Sciatic nerve (tissue), 2 donors: ENCODE measurements at regions not wholly inside any gene's neighbourhood (a gene's known extent, or its start where the extent isn't known, plus 50 kb on each side); places are given as distances from the start of the nearest gene placed in this dataset.

Experiments
- ATAC-seq: fragments of 200-7000 bp; cut with Tn5 transposase; one replicate; pipeline ENCODE4 v1.9.1; 2020; ENCODE audit warnings: mild to moderate bottlenecking, moderate library complexity
- DNase-seq: peaks from one replicate; pipeline ENCODE4 v3.0.0-alpha.2; 2020; ENCODE audit warnings: low spot score
- intact Hi-C: fragments of 100-400 bp; cut with DNase I; formaldehyde crosslinking; loops from one replicate; pipeline ENCODE4 v1.14.2; 2022
- donor health status: DM: no; HTN: no; CAD: no.
- donor health status: DM: no; HTN: no; CAD: no.

DNA sequence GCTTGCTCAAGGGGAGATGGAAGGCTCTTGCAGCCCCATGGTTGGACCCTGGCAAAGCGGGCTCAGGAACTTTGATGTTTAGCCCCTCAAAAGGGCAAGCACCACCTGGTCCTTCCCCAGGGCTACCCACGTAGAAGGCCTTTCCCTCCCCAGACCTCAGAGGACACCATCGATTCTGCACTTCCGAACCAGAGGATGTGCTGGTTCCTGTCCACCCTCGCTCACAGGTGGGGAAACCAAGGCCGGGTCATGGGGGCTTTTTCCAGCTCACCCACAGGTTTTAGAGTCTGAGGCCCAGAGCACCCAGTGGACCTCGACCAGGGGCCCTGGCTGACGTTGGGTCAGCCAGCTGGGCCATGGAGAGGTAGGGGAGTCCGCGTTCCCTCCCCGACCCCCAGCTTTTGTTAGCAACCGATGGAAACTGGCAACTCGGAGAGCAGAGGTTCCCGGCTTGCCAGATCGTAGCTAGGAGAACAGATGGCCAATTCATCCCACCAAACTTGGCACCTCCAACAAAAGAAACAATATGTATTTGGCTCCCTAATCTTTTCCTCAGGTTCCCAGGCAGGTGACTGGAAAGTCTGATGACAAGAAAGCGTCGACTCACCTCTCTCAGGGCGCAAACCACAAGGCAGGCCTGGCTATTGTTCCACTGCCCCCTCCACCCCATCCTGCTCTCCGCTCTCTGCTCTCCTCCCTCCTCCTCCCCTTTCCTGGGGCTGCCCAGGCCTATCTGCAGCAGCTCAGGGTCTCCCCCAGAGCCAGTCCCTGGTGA lies 167.6 kb upstream of the SMIM23 start:
- DNase-seq (no peak), ATAC-seq (no peak)
- intact Hi-C loops: no loop called here

DNA sequence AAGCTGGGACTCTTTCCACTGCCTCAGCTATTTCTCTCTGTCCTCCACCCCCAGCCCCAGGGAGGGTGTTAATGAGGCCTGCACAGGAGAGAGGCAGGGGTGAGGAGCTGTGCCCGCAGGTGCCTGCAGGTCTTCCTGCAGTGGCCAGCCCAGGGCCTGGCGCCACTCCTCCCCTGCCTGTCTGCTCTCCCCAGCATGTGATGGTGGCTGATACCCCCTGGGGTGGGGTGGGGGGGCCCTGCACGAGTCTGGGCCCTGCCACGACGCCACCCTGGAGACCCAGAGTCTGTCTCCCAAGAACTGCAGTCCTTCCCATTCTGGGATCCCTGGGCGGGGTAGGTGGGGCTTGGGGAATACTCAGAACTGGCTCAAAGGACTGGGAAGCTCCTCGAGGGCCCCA lies 166.4 kb upstream of the SMIM23 start:
- DNase-seq (no peak), ATAC-seq (no peak)
- intact Hi-C loops: no loop called here

DNA sequence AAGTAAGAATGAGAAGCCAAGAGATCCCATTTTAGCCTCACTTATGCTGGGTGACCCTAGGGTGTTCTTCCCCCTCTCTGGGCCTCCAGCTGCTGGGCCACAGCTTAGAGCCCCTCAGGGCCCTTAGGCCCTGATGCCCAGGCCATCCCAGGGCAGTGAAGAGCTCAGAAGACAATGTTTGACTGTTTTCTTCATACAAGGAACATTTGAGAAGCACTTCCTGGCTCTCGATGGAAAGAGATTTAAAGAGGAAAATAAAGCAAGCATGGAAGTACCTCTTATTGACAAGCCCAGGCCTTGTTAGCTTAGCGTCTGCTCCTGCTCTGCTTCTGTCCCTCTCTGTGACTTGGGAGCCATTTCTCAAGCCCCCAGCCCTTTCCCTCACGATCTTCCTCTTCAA lies 165.9 kb upstream of the SMIM23 start:
- no peak for ATAC-seq
- DNase-seq: no peak
- intact Hi-C loops: no loop called here

- intact Hi-C loops: no loop called here
- ATAC-seq (no peak), DNase-seq (no peak)
Observed at GRCh38 chr5:171622010-171622409, 163.6 kb upstream of the SMIM23 start.

- DNase-seq: no peak
- ATAC-seq: no peak
- intact Hi-C loops: no loop called here
Observed at GRCh38 chr5:171623107-171623506, 162.5 kb upstream of the SMIM23 start.

DNA sequence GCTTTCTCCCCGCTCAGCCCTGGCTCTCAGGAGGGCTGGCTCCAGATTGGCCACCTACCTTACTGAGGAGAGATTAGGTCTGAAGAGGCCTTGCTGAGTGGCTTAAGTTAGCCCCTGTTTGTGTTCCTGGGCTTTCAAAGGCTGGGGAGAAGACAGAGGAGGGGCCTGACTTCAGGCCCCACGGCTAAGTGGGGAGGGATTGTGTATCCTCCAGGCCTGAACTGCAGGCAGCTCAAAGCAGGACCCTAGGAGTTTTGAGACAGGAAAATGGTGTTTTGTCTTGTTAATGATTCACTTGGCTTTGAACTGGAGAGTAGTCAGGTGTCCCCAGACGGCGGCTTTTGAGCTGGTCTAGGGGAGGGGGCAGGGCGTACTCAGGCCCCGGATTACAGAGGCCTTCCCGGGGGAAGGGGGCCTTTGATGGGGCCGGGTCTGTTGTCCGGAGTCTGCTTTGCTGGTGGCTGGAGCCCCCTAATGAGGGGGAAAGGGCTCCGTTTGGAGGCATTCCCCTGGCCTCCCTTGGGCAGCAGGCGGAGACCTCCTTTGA lies 162.0 kb upstream of the SMIM23 start:
- ATAC-seq (no peak), DNase-seq (no peak)
- intact Hi-C loops: no loop called here

DNA sequence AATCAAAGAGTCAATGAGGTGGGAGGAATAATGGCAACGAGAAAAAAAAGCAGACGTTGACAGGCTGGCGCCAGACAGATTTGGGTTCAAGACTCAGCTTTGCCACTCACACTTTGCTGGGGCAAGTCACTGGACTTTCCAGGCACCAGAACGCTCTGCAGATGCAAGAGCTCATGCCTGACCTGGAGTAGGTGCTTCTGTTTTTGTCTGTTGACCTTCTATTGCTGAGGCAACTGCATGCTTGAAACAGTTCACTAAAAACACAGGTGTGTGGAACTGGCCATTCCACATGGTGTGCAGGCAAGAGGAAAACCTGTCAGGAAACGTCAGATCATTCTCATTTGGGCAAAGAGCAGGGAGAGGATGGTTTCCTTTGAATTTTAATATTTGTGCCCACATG lies 161.2 kb upstream of the SMIM23 start:
- intact Hi-C loops: no loop called here
- no peak for ATAC-seq
- DNase-seq: no peak

DNA sequence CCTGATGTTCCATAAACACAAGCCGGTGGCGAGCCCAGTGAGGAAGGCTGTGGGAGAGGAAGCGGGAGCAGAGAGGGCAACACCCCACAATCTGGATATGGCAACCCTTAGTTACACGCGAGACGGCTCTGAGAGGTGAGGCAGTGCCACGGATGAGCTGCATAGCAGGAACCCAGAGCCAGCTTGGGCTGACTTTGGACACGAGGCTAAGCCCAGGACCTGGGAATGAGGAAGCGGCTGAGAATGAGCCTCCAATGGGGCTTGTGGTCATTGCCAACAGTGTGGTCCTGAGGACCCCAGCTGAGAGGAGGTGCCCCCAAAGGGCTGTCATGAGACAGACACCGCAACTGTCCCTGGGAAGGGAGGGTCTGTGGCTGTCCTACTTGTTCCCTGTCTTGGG lies 160.0 kb upstream of the SMIM23 start:
- DNase-seq (no peak), ATAC-seq (no peak)
- intact Hi-C loops: no loop called here

DNA sequence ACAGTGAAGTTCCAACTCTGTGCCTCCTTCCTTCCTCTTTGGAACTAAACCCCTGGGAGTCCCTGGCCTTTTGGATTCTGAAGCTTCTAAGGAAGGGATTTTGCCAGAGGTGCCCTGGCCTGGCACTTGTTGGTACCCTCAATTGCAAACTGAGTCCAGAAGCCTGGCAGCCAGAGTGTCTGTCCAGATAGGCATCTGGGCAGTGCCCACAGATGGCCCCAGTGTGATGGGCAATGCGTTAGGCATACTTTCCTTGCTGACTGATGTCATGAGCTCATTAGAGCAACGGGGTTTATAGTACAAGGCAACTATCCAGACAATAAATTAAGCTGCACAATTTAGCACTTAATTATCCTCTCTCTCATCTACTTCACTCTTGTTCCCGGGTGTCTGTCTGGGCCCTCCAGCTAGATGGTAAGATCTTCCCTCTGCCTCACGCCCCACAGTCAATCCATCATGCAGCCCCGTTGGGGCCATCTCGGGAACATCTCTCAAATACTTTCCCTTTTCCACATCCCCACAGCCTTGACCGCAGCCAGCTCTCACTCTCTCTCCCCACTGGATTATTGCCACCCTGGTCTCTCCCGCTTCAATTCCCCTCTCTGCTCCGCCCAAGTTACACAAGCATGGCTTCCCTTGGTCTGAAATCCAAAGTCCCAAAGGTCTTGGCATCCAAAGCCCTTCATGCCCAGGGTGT lies 157.5 kb upstream of the SMIM23 start:
- intact Hi-C loops: no loop called here
- peak; percentile 67 for ATAC-seq

GRCh38 chr5:171628633-171628974 lies 157.0 kb upstream of the SMIM23 start:
- ATAC-seq (no peak), DNase-seq (no peak)
- intact Hi-C loops: no loop called here

More for the DNA sequence above, 157.5 kb upstream of the SMIM23 start:
- no peak for DNase-seq

DNA sequence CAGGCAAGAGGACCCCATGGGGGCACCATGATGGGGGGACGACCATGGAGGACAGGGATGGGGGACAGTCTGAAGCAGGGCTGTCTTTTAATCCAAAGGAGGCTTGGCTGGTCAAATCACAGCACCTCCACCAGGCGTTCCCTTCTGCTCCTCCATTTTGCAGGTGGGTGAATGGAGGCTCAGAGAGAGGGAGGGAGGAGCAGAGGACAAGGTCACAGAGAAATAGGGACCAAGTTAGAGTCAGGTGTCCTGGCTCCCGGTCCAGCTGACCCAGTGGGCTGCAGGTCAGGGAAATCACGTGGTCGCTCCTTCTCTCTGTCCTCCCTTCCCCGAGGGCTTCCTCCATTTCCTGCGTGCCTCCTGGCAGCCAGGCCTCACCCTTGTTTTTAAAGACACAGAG lies 156.4 kb upstream of the SMIM23 start:
- ATAC-seq (no peak), DNase-seq (no peak)
- intact Hi-C loops: no loop called here

DNA sequence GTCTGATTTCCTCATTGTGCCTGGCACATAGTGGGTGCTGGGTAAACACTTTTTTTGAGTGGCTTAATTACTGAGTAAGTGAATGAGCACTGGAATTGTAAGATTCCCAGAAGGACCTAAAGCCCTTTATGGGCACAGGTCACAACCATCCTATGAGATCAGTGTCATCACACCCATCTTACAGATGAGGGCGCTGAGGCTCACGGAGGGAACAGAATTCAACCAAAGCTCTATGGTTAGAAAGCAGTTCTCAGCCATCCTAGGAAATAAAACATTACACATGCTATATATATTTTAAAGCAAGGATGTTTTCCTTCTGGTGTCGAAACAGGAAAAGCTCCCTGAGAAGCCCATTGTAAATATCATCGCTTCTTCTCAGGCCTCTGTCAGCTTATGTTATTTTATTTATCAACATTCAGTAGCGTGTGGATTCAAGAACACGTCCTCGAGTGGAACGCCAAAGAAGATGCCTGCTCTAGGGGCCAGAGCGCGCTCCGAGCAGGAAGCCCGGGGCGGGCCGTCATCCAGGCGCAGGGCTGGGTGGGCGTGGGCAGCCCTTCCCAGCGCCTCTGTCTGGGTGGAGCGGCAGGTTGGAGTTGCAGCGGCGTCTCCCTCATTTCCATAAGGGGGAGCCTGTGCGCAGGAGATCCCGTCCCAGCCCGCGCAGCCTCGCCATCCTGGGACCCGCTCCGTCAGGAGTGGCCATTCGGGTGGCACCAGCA lies 155.8 kb upstream of the SMIM23 start:
- ATAC-seq (peak; percentile 79), DNase-seq (peak; percentile 74)
- intact Hi-C loops: no loop called here

GRCh38 chr5:171630350-171631065 lies 155.1 kb upstream of the SMIM23 start:
- DNase-seq: no peak
- intact Hi-C loops: no loop called here
- no peak for ATAC-seq

GRCh38 chr5:171632616-171633015 lies 153.0 kb upstream of the SMIM23 start:
- no peak for ATAC-seq
- intact Hi-C loops: no loop called here
- DNase-seq: no peak

GRCh38 chr5:171633776-171634470 lies 151.7 kb upstream of the SMIM23 start:
- intact Hi-C loops: no loop called here
- ATAC-seq (peak; percentile 39), DNase-seq (no peak)

GRCh38 chr5:171634511-171634910 lies 151.1 kb upstream of the SMIM23 start:
- intact Hi-C loops: no loop called here
- no peak for DNase-seq
- no peak for ATAC-seq

DNA sequence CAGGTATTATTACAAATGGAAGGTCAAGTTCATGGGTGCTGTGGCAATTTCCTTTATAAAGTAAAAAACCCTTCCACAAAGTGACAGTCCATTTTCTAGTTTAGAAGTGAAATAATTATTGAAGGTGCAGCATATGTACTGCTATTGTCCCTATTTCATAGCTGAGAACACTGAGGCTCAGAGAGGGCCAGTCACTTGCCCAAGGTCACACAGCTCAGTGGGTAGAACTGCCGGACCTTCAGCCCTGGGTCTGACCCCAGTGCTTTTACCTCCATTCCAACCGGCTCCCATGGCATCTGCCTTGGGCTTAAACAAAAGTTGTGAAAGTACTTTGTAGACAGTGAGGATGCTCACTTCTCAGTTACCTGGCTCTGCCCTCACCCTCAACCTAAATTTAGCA lies 150.6 kb upstream of the SMIM23 start:
- ATAC-seq (no peak), DNase-seq (no peak)
- intact Hi-C loops: no loop called here

DNA sequence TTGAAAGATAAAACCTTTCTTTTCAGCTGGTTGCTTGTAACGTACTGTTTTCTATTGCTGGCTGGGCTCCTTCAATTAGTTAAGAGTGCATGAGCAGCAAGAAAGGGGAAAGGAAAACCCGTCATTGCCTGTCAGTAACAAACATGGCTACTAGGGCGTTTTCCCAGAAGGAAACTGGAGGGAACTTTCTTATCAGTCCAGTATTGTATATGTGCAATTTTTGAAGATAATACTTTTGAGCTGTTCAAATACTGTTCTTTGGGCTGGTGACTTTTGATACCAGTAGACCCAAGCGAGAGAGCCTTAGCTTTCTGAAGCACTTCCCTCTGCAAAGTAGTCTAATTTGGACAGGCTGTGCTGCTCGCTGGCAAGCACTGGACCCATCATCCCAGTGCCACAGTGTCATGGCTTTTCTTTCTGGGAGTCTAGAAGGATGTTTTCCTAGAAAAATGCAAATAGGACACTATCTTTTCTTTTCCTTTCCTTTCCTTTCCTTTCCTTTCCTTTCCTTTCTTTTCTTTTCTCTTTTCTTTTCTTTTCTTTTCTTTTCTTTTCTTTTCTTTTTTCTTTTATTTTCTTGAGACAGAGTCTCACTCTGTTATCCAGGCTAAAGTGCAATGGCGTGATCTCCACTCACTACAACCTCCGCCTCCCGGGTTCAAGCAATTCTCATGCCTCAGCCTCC lies 149.9 kb upstream of the SMIM23 start:
- intact Hi-C loops: no loop called here
- DNase-seq: no peak
- ATAC-seq: no peak
